Panc1 (cell line): ENCODE measurements at regions not wholly inside any gene's neighbourhood (a gene's known extent, or its start where the extent isn't known, plus 50 kb on each side); places are given as distances from the start of the nearest gene placed in this dataset.

Experiments used
- ATAC-seq: fragments of 200-7000 bp; cut with Tn5 transposase; 2 replicates; pipeline ENCODE4 v1.9.1; 2020; ENCODE audit warnings: mild to moderate bottlenecking, moderate library complexity
- BruUV-seq: library from RNA; stranded (reverse); fragments of 400-500 nt; replicated peaks from 2 replicates; lab custom pipeline; 2021; lab: Mats Ljungman, UMichigan
- CTCF ChIA-PET: fragments of 300-600 bp; sonication (Branson Sonifier 250); formaldehyde crosslinking; loops from one replicate; lab custom pipeline; 2022; ENCODE audit warnings: antibody characterized with exemption; lab: Charles Lee
- POLR2A ChIA-PET: fragments of 300-600 bp; sonication (Branson Sonifier 250); formaldehyde crosslinking; loops from one replicate; lab custom pipeline; 2022; ENCODE audit warnings: antibody characterized with exemption; lab: Charles Lee
- DNase-seq: peaks from one replicate; pipeline ENCODE4 v3.0.0-alpha.2; 2010; ENCODE audit warnings: low read depth, low spot score
- H3K27ac ChIP-seq: 2 replicates; pipeline ENCODE4 v1.5.1; 2011; ENCODE audit warnings: mild to moderate bottlenecking, low read length, inconsistent platforms
- H3K27me3 ChIP-seq: fragments of 200-500 bp; sonication (Bioruptor generic); 2 replicates; pipeline ENCODE4 v1.6.0; 2014; ENCODE audit warnings: low read length, inconsistent platforms; ENCODE audit not compliant: control insufficient read depth, insufficient read depth
- H3K36me3 ChIP-seq: fragments of 200-500 bp; sonication (Bioruptor generic); 2 replicates; pipeline ENCODE4 v1.5.1; 2014; ENCODE audit warnings: inconsistent platforms, mild to moderate bottlenecking, low read length, moderate library complexity; ENCODE audit not compliant: control insufficient read depth, insufficient read depth
- H3K4me1 ChIP-seq: 2 replicates; pipeline ENCODE4 v1.5.1; 2011; ENCODE audit warnings: inconsistent platforms, mild to moderate bottlenecking, low read length, moderate library complexity; ENCODE audit not compliant: control insufficient read depth, insufficient read depth
- H3K4me3 ChIP-seq, 2 experiments: 2 replicates each; pipeline ENCODE4 v1.5.1; 2011 to 2012; ENCODE audit warnings: low read depth in 2 of 2, low read length in 2 of 2, mild to moderate bottlenecking in 2 of 2, inconsistent platforms in 1 of 2, moderate library complexity in 1 of 2
- H3K9me3 ChIP-seq: fragments of 200-500 bp; sonication (Bioruptor generic); 2 replicates; pipeline ENCODE4 v1.5.1; 2014; ENCODE audit warnings: low read depth, mild to moderate bottlenecking, inconsistent platforms, low read length, moderate library complexity; ENCODE audit not compliant: control insufficient read depth, insufficient read depth
- POLR2AphosphoS5 ChIP-seq: IDR thresholded peaks from 2 replicates; pipeline ENCODE4 v1.6.1; 2012; ENCODE audit warnings: mild to moderate bottlenecking, low read depth, low read length, moderate library complexity
- SIN3A ChIP-seq: IDR thresholded peaks from 2 replicates; pipeline ENCODE4 v1.6.1; 2012; ENCODE audit warnings: low read depth, mild to moderate bottlenecking, low read length, moderate library complexity, borderline replicate concordance; ENCODE audit not compliant: insufficient read depth
- TCF7L2 ChIP-seq: IDR thresholded peaks from 2 replicates; pipeline ENCODE4 v1.6.1; 2011; ENCODE audit warnings: mild to moderate bottlenecking, low read depth, low read length, inconsistent platforms
- in situ Hi-C: cut with HindIII; loops from 2 replicates; pipeline ENCODE4 v1.10.0; 2016; ENCODE audit warnings: low sequenced_read_pairs, low pct_unique_long_range_greater_than_20kb
- intact Hi-C: fragments of 100-400 bp; cut with micrococcal nuclease; formaldehyde crosslinking; loops from one replicate; pipeline ENCODE4 v1.10.0; 2022; ENCODE audit not compliant: unreplicated experiment
- TF ChIP-seq, protein P1 (sequence below): fragments of 450-650 bp; IDR thresholded peaks from 2 replicates; pipeline ENCODE4 v1.5.1; 2017; ENCODE audit warnings: mild to moderate bottlenecking
- TF ChIP-seq, protein P2 (sequence below), 2 experiments: IDR thresholded peaks; 2 replicates each; pipeline ENCODE4 v1.6.1; 2011 to 2012; ENCODE audit warnings: low read depth in 2 of 2, control low read depth in 1 of 2, low read length in 1 of 2, mild to moderate bottlenecking in 1 of 2, moderate library complexity in 1 of 2; ENCODE audit not compliant: insufficient read depth in 1 of 2

DNA sequence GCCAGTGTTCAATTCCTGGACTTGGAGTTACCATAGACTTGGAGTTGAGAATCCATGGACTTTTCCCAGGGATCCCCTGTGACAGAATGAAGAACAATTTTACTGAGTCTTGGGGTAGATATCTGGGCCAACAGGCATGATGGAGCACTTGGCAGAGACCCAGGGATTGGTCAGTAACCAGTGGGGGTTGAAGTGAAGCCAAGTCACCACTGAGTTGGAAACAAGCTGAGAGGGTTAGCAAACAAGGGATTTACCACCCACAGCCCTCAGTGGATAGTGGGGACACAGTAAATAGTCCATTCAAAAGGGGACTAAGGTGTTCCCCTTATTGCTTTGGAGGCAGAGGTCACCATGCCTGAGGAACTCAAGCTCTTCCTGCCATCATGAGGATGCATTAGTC lies 281.7 kb downstream of the PPP1R2C start:
- Histone ChIP-seq H3K27ac (no peak overlapping the region), H3K36me3 (no peaks in the 10 kb centered on the region), H3K4me1 (no peaks in the 10 kb centered on the region), H3K27me3 (no peaks in the 10 kb centered on the region), H3K9me3 (no peaks in the 10 kb centered on the region), H3K4me3 (no peak overlapping the region)
- BruUV-seq: no TSS peak
- ChIA-PET CTCF (no interaction called here), POLR2A (no interaction called here)
- TF ChIP-seq POLR2AphosphoS5 (no peak), SIN3A (no peak)
- TF ChIP-seq, protein P1, sequence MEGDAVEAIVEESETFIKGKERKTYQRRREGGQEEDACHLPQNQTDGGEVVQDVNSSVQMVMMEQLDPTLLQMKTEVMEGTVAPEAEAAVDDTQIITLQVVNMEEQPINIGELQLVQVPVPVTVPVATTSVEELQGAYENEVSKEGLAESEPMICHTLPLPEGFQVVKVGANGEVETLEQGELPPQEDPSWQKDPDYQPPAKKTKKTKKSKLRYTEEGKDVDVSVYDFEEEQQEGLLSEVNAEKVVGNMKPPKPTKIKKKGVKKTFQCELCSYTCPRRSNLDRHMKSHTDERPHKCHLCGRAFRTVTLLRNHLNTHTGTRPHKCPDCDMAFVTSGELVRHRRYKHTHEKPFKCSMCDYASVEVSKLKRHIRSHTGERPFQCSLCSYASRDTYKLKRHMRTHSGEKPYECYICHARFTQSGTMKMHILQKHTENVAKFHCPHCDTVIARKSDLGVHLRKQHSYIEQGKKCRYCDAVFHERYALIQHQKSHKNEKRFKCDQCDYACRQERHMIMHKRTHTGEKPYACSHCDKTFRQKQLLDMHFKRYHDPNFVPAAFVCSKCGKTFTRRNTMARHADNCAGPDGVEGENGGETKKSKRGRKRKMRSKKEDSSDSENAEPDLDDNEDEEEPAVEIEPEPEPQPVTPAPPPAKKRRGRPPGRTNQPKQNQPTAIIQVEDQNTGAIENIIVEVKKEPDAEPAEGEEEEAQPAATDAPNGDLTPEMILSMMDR: no peak
- DNase-seq (no peak), ATAC-seq (no peak)
- in situ Hi-C loops (no loop called here), intact Hi-C loops (no loop called here)

DNA sequence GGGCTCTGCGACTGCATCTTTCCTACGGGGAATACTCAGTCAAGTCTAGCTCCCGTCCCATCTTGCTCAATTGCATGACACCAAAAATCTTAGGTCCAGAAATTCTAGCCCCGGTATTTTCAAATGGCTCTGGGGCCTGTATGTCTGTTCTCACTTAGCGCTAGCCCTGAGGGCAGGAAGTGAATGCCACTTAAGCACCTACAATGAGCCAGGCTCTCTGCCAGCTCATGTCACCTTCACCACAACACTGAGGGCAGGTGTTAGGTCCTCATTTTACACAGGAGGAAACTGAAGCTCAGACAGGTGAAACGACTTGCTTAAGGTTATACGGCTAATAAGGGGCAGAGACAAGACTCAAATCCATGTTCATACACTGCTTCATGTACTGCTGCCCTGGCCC lies 282.8 kb downstream of the PPP1R2C start:
- no TSS peak for BruUV-seq
- H3K9me3 ChIP-seq: no peaks in the 10 kb centered on the region
- ATAC-seq (no peak), DNase-seq (no peak)
- no peaks in the 10 kb centered on the region for H3K27me3 ChIP-seq
- H3K36me3 ChIP-seq: no peaks in the 10 kb centered on the region
- no peaks in the 10 kb centered on the region for H3K4me1 ChIP-seq
- ChIA-PET POLR2A (no interaction called here), CTCF (no interaction called here)
- intact Hi-C loops (no loop called here), in situ Hi-C loops (no loop called here)
- TF ChIP-seq SIN3A (no peak), TCF7L2 (no peak), POLR2AphosphoS5 (no peak)
- TF ChIP-seq, protein P2, sequence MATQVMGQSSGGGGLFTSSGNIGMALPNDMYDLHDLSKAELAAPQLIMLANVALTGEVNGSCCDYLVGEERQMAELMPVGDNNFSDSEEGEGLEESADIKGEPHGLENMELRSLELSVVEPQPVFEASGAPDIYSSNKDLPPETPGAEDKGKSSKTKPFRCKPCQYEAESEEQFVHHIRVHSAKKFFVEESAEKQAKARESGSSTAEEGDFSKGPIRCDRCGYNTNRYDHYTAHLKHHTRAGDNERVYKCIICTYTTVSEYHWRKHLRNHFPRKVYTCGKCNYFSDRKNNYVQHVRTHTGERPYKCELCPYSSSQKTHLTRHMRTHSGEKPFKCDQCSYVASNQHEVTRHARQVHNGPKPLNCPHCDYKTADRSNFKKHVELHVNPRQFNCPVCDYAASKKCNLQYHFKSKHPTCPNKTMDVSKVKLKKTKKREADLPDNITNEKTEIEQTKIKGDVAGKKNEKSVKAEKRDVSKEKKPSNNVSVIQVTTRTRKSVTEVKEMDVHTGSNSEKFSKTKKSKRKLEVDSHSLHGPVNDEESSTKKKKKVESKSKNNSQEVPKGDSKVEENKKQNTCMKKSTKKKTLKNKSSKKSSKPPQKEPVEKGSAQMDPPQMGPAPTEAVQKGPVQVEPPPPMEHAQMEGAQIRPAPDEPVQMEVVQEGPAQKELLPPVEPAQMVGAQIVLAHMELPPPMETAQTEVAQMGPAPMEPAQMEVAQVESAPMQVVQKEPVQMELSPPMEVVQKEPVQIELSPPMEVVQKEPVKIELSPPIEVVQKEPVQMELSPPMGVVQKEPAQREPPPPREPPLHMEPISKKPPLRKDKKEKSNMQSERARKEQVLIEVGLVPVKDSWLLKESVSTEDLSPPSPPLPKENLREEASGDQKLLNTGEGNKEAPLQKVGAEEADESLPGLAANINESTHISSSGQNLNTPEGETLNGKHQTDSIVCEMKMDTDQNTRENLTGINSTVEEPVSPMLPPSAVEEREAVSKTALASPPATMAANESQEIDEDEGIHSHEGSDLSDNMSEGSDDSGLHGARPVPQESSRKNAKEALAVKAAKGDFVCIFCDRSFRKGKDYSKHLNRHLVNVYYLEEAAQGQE (IDR thresholded peaks at IDR 0.05; ENCODE audit: insufficient read depth in 1 of 2, low read depth in 2 of 2, low read length in 1 of 2): no peak
- TF ChIP-seq, protein P1: no peak
- no peak overlapping the region for H3K27ac ChIP-seq
- H3K4me3 ChIP-seq: no peak overlapping the region
